RWPE2 (cell line): ENCODE measurements at regions not wholly inside any gene's neighbourhood (a gene's known extent, or its start where the extent isn't known, plus 50 kb on each side); places are given as distances from the start of the nearest gene placed in this dataset.
"Not testable (repeated sequence)": the region's sequence is repeated elsewhere in the genome, so short reads cannot be mapped to it uniquely, and the experiment has no call there.

Source experiments
- ATAC-seq: fragments of 200-7000 bp; cut with Tn5 transposase; 3 replicates; pipeline ENCODE4 v1.9.1; 2021; ENCODE audit warnings: low read depth
- DNase-seq: peaks from one replicate; pipeline ENCODE4 v3.0.0-alpha.2; 2020; ENCODE audit warnings: low spot score
- H3K27ac ChIP-seq: fragments of 450-650 bp; 2 replicates; pipeline ENCODE4 v1.5.1; 2017; ENCODE audit warnings: mild to moderate bottlenecking; ENCODE audit not compliant: poor library complexity, severe bottlenecking
- H3K27me3 ChIP-seq: fragments of 250-450 bp; sonication (Bioruptor Pico); 2 replicates; pipeline ENCODE4 v1.5.1; 2021; ENCODE audit warnings: mild to moderate bottlenecking, moderate library complexity; ENCODE audit not compliant: insufficient read depth, poor library complexity, severe bottlenecking
- H3K36me3 ChIP-seq: fragments of 250-450 bp; sonication (Bioruptor Pico); 2 replicates; pipeline ENCODE4 v1.5.1; 2020; ENCODE audit warnings: low read depth, mild to moderate bottlenecking, moderate library complexity
- H3K4me1 ChIP-seq: fragments of 250-450 bp; sonication (Bioruptor Pico); 2 replicates; pipeline ENCODE4 v1.5.1; 2021; ENCODE audit warnings: mild to moderate bottlenecking, moderate library complexity; ENCODE audit not compliant: insufficient read depth, poor library complexity, severe bottlenecking
- H3K4me3 ChIP-seq: fragments of 250-450 bp; sonication (Bioruptor Pico); 2 replicates; pipeline ENCODE4 v1.5.1; 2021; ENCODE audit warnings: mild to moderate bottlenecking, moderate library complexity; ENCODE audit not compliant: severe bottlenecking
- H3K9me3 ChIP-seq: fragments of 250-450 bp; sonication (Bioruptor Pico); 2 replicates; pipeline ENCODE4 v1.5.1; 2021; ENCODE audit warnings: mild to moderate bottlenecking, moderate library complexity; ENCODE audit not compliant: severe bottlenecking
- CTCF ChIP-seq: fragments of 450-650 bp; IDR thresholded peaks from one replicate; pipeline ENCODE4 v1.5.1; 2017; ENCODE audit warnings: mild to moderate bottlenecking, moderate library complexity; ENCODE audit not compliant: poor library complexity, severe bottlenecking

GRCh38 chr6:71091956-71092355, 135.1 kb upstream of the B3GAT2 start:
- DNase-seq (no peak), ATAC-seq (no peak)
- H3K36me3 ChIP-seq = no peaks in the 10 kb centered on the region
- no peak for TF ChIP-seq CTCF
- H3K4me3 ChIP-seq = no peak overlapping the region
- H3K9me3 ChIP-seq = no peaks in the 10 kb centered on the region
- no peak overlapping the region for H3K27ac ChIP-seq
- no peaks in the 10 kb centered on the region for H3K4me1 ChIP-seq
- no peaks in the 10 kb centered on the region for H3K27me3 ChIP-seq

DNA sequence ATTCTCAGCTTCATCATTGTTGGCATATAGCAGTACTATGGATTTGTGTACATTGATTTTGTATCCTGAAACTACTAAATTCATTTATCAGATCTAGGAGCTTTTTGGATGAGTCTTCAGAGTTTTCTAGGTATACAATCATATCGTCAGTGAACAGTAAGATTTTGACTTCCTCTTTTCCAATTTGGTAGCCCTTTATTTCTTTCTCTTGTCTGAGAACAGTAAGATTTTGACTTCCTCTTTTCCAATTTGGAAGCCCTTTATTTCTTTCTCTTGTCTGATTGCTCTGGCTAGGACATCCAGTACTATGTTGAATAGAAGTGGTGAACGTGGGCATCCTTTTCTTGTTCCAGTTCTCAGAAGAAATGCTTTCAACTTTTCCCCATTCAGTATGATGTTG, 140.4 kb upstream of the B3GAT2 start:
- not testable (repeated sequence) for H3K4me1 ChIP-seq, H3K36me3 ChIP-seq, ATAC-seq, H3K4me3 ChIP-seq, H3K27ac ChIP-seq, DNase-seq, H3K27me3 ChIP-seq, H3K9me3 ChIP-seq

DNA sequence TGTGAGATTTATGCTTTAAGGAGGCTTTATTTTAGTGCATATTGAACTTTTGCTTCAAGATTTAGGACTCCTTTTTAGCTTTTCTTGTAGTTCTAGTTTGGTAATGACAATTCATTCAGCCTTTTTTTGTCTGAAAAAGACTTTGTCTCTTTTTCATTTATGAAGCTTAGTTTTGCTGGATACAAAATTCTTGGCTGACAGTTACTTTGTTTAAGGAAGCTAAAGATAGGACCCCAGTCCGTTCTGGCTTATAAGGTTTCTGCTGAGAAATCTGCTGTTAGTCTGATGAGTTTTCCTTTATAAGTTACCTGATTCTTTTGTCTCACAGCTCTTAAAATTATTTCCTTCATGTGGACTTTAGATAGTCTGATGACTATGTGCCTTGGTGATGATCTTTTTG, 142.8 kb upstream of the B3GAT2 start:
- ATAC-seq = no peak
- Histone ChIP-seq H3K4me3 (no peak overlapping the region), H3K27ac (no peak overlapping the region), H3K36me3 (no peaks in the 10 kb centered on the region), H3K4me1 (no peaks in the 10 kb centered on the region), H3K27me3 (peaks cover 5% of the 10 kb centered on the region), H3K9me3 (peaks cover 2% of the 10 kb centered on the region)
- no peak for TF ChIP-seq CTCF
- DNase-seq = no peak

- H3K27ac ChIP-seq = no peak overlapping the region
- peaks cover 2% of the 10 kb centered on the region for H3K9me3 ChIP-seq
- H3K4me1 ChIP-seq = peaks cover 8% of the 10 kb centered on the region
- H3K36me3 ChIP-seq = no peaks in the 10 kb centered on the region
- TF ChIP-seq CTCF = no peak
- ATAC-seq (no peak), DNase-seq (no peak)
- H3K27me3 ChIP-seq = peaks cover 4% of the 10 kb centered on the region
- no peak overlapping the region for H3K4me3 ChIP-seq
Observed at GRCh38 chr6:71103130-71103529, 146.3 kb upstream of the B3GAT2 start.

- TF ChIP-seq CTCF = no peak
- Histone ChIP-seq H3K9me3 (peaks cover 2% of the 10 kb centered on the region), H3K4me3 (no peak overlapping the region), H3K27me3 (no peaks in the 10 kb centered on the region), H3K4me1 (peaks cover 10% of the 10 kb centered on the region), H3K27ac (no peak overlapping the region), H3K36me3 (no peaks in the 10 kb centered on the region)
- no peak for ATAC-seq
- DNase-seq = no peak
Observed at GRCh38 chr6:71103641-71104040, 146.8 kb upstream of the B3GAT2 start.

- Histone ChIP-seq H3K27me3 (no peaks in the 10 kb centered on the region), H3K4me1 (peaks cover 10% of the 10 kb centered on the region), H3K36me3 (no peaks in the 10 kb centered on the region), H3K4me3 (no peak overlapping the region), H3K9me3 (no peaks in the 10 kb centered on the region), H3K27ac (no peak overlapping the region)
- DNase-seq = no peak
- ATAC-seq = no peak
- TF ChIP-seq CTCF = no peak
Observed at GRCh38 chr6:71106276-71106675, 149.4 kb upstream of the B3GAT2 start.
